T-helper 9 cell (primary cell): ENCODE measurements at regions not wholly inside any gene's neighbourhood (a gene's known extent, or its start where the extent isn't known, plus 50 kb on each side); places are given as distances from the start of the nearest gene placed in this dataset.

Experiments used
- DNase-seq: peaks from one replicate; pipeline ENCODE4 v3.0.0-alpha.2; 2020

DNA sequence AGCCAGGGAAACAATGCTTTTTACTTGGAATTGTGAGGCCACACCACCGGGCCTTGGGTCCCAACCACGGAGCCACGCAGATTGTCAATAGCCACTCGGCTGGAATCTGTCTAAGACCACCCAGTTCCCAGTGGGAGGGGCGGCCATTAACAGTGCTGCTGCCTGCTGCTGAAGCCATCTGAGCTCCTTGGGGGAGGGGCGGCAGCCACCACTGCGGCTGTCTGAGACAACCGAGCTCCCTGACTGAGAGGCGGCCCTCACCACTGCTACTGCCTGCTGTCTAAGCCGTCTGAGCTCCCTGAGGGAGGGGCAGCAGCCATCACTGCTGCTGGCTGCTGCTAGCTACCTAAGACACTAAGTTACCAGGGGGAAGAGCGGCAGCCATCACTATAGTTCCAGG, 64.3 kb downstream of the DMRTA2 start:
- no peak for DNase-seq

DNA sequence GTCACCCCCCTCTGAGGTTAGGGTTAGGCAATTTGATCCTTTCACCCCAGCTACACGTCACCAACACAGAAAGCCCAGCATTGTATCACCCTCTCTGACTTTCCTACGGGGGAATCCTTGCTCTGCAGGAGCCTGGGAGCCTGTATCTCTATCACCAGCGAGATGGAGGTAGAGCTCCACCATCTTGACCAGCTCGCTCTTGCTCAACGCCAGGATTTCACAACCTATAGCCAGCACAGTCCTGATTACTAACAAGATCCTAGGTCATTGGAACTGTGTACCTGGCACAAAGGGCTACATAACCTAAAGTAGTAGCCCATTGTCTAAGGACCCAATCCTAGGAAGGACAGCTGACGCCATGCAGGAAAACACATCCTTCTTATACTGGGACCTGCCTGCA, 66.1 kb downstream of the DMRTA2 start:
- DNase-seq, result no peak

DNA sequence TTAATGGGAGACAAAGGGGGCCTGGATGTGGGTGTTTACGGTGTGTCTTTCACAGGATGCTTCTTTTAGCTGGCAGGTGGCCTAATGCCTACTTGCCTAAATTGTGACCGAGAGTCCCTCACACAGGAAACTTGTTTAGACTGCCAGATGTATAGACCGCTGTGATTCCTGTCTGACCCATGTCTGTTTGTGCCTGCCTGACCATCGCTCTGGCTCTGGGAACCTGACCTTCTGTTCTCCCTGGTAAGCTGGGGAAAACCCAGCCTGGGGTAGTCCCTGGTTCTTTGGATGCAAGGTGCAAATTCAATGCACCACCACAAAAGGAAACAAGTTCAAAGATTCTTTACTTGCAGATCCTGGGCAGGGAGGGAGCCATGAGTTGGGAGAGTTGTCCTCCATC, 68.4 kb downstream of the DMRTA2 start:
- DNase-seq, result no peak

DNA sequence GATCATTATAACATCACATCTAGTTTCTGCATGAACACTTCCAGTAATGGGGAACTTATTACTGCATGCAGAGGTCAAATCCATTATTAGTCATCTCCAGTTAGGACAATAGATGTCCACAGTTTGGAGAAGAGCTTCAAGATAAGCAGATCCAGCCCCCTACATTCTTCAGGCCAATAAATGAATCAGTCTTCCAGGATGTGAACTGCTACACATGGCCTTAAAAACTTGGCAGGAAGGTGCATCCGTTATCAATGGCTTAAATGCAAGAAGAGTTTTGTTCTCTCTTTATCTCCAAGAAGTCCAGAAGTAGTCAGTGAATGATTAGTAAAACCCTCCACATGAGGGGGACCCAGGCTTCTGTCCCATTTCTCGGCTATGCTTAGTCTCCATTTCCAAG, 70.8 kb downstream of the DMRTA2 start:
- no peak for DNase-seq

DNA sequence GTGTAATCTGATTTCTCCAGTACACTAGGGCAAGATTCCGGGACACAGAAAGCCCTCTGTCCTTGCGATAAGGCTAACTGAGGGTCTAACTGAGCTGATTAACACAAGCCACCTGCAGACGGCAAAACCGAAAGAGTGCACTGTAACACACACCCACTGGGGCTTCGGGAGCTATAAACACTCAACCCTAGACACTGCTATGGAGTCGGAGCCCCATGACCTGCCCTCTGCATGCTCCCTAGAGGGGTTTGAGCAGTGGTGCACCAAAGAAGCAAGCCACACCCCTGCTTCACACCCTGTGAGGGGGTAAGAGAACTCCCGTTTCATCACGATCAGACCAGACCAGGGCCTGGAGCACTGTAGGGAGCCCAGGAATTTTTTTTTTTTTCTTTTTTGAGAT, 72.4 kb downstream of the DMRTA2 start:
- DNase-seq, result no peak

DNA sequence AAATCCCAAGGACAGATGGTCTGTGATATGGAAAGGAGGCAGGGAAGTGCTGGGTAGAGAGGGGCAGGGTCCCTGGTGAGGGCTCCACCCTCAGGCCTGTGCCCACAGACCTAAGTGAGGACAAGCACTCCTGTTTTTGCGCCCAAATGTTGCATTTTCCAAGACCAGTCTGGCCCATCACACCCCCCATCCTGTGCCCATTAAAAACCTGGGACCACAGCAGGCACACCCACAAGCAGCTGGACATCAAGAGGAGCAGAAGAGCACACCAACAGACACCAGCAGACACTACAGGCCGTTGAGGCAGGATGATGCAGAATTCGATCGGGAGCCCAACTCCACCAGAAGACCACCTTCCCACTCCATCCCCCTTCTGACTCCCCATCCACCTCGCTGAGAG, 72.8 kb downstream of the DMRTA2 start:
- DNase-seq, result no peak

DNA sequence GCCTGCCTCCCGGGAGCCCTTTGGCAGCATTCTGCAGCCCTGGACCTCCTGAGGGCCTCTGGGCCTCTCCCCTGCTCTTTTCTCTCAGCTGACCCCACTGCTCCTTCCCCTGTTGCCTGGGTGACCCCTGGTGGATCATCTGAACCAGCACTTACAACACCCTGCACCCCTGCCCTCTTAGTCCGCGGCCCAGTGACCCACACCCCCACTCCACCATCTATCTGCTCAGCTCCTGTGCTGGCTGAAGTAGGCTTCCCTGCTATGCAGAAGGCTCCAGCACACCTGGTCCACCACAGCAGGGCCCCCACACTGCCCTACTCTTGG, 74.0 kb downstream of the DMRTA2 start:
- DNase-seq, result no peak

DNA sequence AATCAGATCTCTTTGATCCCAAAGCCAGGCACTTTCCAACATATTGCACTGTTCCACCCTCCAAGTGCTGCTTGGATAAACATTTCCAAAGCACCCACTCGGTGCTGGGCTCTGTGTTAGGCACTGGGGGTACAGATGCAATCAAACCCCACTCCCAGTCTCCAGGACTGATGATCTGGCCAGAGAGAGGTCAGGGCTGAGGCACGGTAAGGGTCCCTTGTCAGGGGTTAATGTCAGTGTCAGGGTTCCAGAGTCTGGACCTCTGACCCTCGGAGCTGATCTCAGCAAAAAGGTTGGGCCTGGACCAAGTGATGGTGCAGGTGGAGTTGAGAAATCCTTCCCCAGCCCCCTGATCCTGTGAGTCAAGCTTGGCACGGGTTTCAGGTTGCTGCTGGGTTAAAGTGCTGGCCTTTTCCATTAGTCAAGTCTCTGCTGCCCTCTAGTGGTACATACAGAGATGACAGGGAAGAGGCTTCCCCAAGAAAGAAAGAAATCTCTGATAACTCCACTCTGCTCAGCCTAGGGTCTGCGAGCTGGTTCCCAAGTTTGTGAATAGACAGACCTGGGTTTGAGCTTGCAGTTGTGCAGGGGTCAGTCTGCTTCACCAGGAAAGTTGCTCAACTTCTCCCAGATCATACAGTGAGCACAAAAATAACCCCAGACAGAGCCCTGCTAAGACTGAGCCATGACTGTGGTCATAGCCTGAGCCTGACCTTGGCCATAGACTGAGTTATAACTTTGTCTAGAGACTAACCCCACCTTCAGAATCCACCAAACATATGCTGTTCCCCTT, 74.6 kb downstream of the DMRTA2 start:
- DNase-seq, result peak; percentile 11

DNA sequence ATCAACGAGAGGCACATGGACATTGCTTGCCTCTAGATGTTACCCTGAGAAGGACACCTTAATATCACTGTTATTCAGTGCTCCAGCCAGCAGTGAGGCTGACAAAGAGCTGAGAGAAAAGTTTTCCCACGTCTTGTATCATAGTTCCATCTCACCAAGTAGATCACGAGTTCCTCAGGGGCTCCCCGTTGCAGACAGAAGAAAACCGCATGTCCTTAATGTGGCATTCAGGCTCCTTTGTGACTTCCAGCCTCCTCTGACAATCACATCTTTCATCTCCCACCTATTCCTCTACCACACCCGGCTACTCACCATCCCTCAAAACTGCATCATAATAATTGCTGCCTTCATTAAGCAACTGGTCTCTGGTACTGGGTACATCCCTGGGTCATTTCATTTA, 75.3 kb downstream of the DMRTA2 start:
- no peak for DNase-seq

DNA sequence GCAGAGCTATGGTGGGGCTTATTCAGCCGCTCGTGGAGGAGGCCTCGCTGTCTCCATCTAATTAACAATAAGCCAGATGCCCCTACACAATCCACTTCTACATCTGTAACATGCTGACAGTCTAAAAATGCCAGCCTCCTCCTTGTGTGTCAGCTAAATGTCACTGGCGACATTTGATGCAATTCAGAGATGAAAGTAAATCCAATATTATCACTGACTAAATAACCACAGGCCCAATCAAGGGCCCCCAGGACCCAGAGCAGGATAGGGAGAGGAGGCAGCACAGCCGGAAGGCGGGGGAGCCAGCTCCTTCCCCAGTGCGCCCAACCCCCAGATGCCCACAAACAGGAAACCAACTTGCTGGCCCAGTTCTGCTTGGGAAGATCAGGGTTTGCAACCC, 76.6 kb downstream of the DMRTA2 start:
- DNase-seq, result no peak

DNA sequence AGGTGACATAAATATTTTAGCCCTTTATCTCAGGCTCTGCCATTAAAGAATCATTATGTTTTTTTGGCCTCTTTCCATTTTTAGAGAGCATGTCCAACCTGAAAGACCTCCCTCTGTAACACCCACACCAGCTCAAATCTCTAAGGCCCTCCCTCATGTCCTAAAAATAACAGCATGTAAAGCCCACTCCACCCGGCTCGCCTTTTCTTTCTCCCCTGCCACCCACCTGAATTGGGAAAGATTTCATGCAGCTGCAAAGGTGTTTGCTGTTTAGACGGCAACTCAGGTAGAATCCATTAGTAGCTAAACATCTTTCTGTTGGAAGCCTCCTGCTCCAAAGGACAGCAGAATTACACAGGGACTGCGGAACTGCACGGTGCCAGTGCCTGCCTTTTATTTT, 79.9 kb downstream of the DMRTA2 start:
- DNase-seq, result no peak

DNA sequence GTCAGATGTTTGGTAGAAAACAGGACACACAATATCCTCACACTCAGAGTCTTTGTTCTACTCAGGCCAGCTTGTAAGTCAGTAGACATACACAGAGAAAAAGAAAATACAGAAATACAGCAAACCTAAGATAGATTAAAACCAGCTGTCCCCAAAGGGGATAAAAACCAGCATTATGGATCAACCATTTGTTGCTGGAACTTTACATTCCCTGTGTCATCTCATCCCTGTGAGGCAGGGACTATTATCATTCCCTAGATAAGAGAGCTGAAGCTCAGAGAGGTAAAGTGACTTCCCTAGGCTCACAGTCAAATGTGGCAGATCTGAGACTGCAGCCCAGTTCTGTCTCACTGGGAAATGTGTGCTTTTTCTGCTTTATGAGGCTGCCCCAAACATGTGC, 80.7 kb downstream of the DMRTA2 start:
- no peak for DNase-seq

DNA sequence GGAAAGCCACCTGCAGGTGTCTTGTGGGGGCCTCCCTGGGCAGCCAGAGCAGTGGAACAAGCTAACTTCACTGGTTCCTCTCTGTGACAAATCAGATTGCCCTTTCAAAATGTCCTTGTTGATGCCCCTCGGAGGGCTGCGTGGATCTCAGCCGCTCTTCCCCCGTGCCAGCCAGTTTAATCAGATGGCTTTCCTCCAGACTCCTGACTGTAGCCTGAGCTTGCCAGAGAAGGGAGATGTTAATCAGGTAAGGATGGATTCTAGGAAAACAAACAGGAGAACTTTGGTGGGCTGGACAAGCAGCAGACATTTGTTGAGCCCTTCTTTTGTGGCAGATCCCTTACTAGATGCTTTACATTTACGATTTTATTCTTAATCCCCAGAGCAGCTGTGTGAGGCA, 88.2 kb downstream of the DMRTA2 start:
- DNase-seq, result no peak

DNA sequence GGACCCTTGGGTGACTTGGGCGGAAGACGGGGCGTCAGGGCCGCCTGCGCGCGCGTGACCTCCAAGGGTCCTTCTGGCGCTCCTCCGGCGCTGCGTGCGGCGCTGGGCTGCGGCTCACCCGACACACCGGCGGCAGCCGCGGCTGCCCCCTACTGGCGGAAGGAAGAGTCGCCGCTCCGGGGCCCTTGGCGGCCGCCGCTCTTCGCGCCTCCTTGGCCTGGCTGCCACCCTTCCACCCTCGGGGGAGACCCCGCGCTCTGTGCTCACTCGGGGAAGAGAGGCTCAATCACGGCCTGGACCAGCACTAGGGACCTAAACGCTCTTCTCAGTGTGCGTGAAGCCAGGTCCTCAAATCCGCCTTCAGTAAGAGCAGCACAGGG, 89.7 kb downstream of the DMRTA2 start:
- DNase-seq, result peak; percentile 24

DNA sequence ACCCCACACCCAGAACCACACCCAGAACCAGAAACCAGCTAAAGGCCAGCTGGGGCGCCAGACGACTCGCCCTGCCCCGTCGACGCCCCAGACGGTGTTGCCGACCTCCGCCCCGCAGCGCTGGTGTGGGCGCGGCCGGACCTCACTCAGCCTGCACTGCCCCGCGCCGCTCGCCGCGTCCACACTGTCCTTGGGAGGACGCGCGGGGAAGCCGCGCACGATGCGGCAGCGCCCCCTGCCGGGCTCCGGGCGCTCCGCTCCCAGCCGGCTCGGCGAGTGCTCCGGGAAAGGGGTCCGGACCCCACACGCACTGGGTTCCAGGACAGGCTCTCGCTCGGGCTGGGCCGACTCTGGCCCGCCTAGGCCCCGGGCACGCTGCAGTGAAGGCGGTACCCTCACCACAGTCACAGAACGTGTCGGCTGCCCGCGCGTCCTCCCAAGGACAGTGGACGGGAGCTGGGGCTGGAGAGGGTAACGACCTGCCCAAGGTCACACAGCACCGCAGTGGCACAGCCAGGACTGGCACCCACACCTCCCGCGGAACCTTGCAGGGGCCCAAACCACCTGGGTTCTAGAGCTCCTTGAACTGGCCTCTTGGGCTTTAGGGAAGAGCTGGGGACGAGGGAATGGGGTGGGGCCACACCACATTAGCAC, 90.2 kb downstream of the DMRTA2 start:
- peak; percentile 17 for DNase-seq

DNA sequence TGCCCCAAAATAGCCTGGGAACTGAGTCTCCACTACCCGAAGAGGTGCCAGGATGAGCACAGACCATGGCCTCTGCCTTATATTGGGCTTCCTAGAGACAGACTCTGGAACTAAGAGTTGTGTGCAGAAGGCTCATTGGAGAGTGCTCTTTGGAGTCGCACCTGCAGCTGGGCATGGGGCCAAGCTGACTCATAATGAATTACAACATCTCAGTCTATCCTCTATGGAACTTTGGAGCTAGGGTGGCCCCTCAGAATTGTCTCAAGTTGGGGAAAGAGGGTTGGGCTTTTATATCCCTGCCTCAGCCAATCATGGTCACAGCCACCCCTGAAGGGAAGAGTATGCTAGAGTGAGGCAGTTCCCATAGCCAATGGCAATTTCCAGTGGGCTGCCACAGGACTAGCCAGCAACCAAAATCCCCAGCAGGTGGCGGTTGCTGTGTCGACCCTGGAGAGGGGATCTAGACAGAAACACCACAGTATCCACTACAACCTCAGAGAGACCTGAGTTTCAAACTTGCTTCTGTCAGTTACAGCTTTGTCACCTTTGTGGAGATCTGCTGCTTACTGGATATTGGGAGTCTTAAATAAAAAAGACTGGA, 93.8 kb downstream of the DMRTA2 start:
- DNase-seq, result no peak

DNA sequence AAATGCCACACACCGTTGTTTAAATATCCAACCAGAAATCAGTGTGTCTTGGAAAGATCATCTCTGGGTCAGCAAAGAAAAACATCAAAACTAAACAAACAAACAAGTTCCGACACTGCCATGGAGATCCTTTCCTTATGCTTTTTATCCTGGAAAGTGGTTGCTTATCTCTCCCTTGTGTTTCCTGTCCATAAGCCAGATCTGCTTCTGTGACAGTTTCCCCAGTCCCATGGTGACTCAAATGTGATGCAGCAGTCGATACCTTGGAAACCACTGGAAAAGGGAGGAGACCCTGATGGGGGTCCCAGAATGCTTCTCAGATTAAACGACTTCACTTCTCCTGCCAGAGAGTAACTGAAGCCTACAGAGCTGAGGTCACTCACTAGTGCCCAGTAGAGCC, 94.7 kb downstream of the DMRTA2 start:
- no peak for DNase-seq

DNA sequence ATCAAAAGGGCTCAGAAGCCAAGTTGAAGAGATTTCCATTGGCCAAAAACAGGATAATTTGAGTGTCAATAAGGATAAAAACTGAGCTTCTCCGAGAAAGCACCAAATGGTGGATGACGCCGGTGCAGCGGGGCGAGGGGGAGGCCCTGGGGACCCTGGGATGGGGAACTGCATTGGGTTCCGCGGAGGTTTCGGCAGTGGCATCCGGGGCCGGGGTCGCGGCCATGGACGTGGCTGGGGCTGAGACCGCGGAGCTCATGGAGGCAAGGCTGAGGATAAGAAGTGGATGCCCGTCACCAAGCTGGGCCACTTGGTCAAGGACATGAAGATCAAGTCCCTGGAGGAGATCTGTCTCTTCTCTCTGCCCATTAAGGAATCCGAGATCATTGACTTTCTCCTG, 97.2 kb downstream of the DMRTA2 start:
- no peak for DNase-seq

DNA sequence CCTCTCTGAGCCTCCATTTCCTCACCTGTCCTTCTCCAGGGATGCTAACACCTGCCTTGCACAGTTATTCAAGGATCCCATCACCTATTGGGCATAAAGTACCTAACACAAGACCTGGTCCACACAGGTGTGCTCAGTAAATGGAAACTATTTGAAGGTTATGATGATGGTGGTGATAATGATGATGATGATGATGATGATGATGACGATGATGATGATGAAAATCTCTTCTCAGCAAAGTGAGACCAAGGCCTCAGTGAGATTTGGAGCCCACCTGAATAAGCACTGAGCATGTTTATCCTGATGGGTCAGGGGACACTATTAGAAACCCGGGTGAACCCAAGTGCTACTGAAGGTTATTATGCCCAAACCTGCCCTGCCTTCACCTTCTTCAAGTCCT, 100.7 kb downstream of the DMRTA2 start:
- no peak for DNase-seq

DNA sequence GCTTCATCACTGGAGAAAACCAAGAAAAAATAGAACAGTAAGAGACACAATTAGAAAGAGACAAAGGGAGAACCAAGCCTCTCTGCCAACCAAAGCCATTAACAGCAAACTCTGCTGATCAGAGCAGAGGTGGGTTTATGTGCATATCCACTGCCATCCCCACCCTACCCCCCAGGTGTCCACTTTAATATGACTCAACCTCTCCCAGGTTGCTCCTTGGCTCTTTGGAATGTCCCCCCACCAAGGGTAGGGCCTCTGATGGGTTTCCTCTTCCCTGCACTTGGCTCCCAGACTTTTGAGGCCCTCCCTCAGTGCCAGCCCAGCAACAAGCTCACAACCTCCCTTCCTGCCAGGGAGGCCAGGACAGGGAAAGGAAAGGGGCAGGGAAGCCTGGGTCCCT, 104.8 kb downstream of the DMRTA2 start:
- DNase-seq, result no peak

DNA sequence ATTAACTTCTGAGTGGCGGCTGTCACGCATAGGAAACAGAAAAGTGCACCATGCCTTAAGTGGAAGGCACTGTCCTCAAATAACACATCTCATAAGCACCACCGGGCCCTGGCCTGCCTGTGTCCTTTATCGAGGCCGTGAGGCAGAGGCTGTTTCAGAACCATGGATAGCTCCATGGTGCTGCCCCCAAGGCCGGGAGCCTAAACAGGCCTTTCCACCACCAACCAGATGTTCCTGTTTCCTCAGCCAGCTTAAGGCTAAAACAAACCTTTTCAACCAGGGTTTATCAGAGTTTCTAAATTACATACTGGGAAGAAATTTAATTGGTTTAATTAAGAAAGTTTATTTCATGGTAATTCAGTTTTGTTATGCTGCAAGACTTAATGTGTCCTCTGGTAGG, 114.4 kb downstream of the DMRTA2 start:
- DNase-seq, result no peak

DNA sequence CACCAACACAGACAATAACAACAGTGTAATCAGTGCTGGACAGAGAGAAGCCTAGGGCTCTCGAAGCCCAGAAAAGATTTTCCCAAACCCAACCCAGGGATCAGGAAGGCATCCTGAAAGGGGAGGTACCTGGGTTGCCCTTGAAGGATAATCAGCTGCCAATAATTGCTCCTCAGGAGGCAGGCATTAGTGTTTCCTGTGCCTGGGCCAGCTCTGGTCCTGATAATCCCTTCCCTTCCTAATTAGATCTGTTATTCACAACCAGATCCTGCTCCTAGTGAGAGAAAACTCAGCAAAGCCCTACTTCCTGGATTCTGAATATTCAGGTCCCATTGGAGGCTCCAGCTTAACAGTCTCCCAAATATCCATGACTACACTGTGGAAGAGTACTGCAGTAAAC, 117.4 kb downstream of the DMRTA2 start:
- DNase-seq, result no peak

DNA sequence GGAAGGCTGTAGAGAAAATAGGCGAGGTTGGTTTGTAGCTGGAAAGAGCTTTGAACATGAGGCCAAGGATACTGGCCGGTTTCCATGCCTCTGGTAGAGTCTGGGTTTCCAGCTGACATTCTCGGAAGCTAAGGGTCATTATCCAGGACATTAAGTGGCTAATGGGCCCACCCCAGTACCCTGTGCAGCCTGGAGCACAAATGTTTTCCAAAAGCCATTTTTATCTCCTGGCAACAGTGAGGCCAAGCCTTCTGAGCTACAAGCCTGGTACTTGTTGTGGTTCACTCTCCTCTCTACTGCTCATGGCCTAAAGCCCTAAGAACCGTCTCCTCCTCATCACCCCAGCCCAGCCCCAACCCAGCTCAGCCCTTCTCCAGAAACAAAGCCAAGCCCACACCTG, 122.9 kb downstream of the DMRTA2 start:
- DNase-seq, result no peak

DNA sequence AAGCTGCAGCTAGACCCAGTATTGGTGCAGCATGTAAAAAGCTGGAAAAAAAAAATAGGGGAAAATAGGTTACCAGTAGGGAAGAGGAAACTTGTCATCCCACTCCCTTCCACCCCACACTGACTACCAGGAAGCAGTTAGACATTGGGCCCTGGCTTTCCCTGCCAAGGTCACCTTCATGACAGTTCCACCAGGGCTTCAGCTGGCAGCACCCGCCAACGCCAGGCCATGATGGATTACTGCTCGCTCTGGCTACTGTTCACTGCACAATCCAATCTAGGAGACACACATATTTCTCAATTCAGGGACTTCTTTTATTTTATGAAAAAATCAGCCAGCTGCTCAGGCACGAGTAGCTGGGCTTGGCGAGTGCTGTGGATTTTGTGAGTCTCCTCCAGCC, 127.7 kb downstream of the DMRTA2 start:
- DNase-seq, result no peak

DNA sequence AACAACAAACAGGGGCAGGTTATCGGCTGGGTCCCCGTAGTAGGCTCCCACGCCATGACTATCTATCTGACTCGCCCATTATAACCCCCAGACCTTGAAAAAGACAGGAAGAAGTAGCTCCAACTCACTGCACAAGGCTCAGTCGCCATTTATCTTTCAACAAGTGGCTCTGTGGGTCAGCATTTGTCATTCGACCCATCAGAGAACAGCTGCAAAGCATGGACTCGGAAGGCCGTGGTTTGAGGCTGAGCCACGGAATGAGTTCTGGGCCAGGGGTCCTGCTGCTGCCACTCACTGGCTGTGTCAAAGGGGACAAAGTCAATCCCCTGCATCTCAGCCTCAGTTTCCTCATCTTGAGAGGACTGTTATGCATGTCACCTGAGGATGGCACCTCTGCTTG, 131.0 kb downstream of the DMRTA2 start:
- no peak for DNase-seq
